Hepatocyte (in vitro differentiated cells): ENCODE measurements at regions not wholly inside any gene's neighbourhood (a gene's known extent, or its start where the extent isn't known, plus 50 kb on each side); places are given as distances from the start of the nearest gene placed in this dataset.

Experiments
- EZH2 ChIP-seq: fragments of 200-600 bp; sonication (generic); IDR thresholded peaks from 2 replicates; pipeline ENCODE4 v1.6.1; 2016; ENCODE audit warnings: antibody characterized with exemption, mild to moderate bottlenecking, borderline replicate concordance
- EZH2phosphoT487 ChIP-seq: fragments of 200-600 bp; sonication (generic); IDR thresholded peaks from one replicate; pipeline ENCODE4 v1.6.1; 2018; ENCODE audit warnings: antibody characterized with exemption, mild to moderate bottlenecking, low read depth, moderate library complexity; ENCODE audit not compliant: unreplicated experiment, severe bottlenecking
- TF ChIP-seq, protein P1 (sequence below): fragments of 200-600 bp; sonication (generic); IDR thresholded peaks from 2 replicates; pipeline ENCODE4 v1.5.1; 2016; ENCODE audit warnings: antibody characterized with exemption, mild to moderate bottlenecking; ENCODE audit not compliant: poor library complexity

DNA sequence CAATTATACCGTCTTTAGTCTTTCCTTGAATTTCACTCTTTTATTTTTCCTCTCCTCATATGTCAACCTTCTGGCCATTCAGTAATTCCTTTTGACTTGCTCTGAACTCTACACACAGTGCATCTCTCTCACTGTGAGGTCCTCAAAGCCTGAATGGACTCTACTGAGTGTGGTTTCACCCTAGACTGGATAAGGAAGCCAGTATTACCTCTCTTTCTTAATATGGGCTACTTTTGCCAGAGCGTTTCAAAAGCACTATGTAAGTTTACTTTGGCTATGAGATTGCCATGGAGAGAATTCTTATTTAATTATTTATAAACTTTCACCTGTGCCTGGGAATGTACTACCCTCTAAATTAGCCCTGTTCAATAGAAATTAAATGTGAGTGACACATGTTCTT, 343.5 kb upstream of the DDHD1 start:
- TF ChIP-seq, protein P1, sequence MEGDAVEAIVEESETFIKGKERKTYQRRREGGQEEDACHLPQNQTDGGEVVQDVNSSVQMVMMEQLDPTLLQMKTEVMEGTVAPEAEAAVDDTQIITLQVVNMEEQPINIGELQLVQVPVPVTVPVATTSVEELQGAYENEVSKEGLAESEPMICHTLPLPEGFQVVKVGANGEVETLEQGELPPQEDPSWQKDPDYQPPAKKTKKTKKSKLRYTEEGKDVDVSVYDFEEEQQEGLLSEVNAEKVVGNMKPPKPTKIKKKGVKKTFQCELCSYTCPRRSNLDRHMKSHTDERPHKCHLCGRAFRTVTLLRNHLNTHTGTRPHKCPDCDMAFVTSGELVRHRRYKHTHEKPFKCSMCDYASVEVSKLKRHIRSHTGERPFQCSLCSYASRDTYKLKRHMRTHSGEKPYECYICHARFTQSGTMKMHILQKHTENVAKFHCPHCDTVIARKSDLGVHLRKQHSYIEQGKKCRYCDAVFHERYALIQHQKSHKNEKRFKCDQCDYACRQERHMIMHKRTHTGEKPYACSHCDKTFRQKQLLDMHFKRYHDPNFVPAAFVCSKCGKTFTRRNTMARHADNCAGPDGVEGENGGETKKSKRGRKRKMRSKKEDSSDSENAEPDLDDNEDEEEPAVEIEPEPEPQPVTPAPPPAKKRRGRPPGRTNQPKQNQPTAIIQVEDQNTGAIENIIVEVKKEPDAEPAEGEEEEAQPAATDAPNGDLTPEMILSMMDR: no peak
- TF ChIP-seq EZH2phosphoT487: no peak
- no peak for TF ChIP-seq EZH2
